ENCODE measurements at regions not wholly inside any gene's neighbourhood (a gene's known extent, or its start where the extent isn't known, plus 50 kb on each side); places are given as distances from the start of the nearest gene placed in this dataset.

- no peaks in the 10 kb centered on the region for H3K36me3 ChIP-seq (ENCODE audit: control insufficient read depth, insufficient read depth, low read length)
- BruUV-seq (replicated peaks), result no TSS peak
- CTCF ChIA-PET, result no interaction called here
- no peak for TF ChIP-seq CTCF (IDR thresholded peaks at IDR 0.05)
- no peak for TF ChIP-seq SIN3A (IDR thresholded peaks at IDR 0.05; ENCODE audit: borderline replicate concordance, insufficient read depth, low read depth, low read length)
- no peak overlapping the region for H3K27ac ChIP-seq (ENCODE audit: low read length)
- no peaks in the 10 kb centered on the region for H3K27me3 ChIP-seq (ENCODE audit: control insufficient read depth, insufficient read depth, low read length)
- no peaks in the 10 kb centered on the region for H3K9me3 ChIP-seq (ENCODE audit: control insufficient read depth, insufficient read depth, low read depth, low read length)
- in situ Hi-C loops (cut with HindIII; ENCODE audit: low pct_unique_long_range_greater_than_20kb, low sequenced_read_pairs) (no loop called here), intact Hi-C loops (cut with micrococcal nuclease; ENCODE audit: unreplicated experiment) (no loop called here)
- POLR2A ChIA-PET, result no interaction called here
- DNase-seq (ENCODE audit: low read depth, low spot score) (no peak), ATAC-seq (no peak)
- H3K4me3 ChIP-seq (ENCODE audit: low read depth in 2 of 2, low read length in 2 of 2), result no peak overlapping the region
- H3K4me1 ChIP-seq (ENCODE audit: control insufficient read depth, insufficient read depth, low read length), result no peaks in the 10 kb centered on the region
Measured at GRCh38 chr10:23777153-23777552, 338.3 kb downstream of the OTUD1 start.

DNA sequence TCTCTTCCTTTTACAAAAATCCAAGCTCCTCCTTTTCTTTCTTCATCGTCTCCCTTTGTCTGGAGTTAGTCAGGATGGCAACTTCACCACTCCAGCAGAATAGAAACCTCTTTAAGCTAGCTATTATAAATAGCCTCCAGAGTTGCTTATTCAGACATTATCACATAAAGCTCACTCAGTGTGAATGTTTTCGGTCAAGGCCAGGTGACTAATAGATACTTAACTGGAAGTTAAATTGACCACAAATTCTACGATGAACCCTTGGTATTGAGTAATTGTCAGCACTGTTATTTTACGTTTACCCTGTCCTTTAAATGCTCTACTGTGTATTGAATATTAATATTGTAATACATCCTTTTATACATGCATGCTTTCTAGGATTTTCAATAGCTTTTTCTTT is 340.4 kb downstream of the OTUD1 start:
- DNase-seq (ENCODE audit: low read depth, low spot score) (no peak), ATAC-seq (no peak)
- ChIA-PET CTCF (interaction anchor here (0.6 kb wide), 1 partner anchor 266 kb away, joined by 3 read pairs; no protein-coding TSS in a partner anchor), POLR2A (no interaction called here)
- intact Hi-C loops (cut with micrococcal nuclease; ENCODE audit: unreplicated experiment), result no loop called here
- no peak overlapping the region for H3K27ac ChIP-seq (ENCODE audit: low read length)
- H3K9me3 ChIP-seq (ENCODE audit: control insufficient read depth, insufficient read depth, low read depth, low read length), result no peaks in the 10 kb centered on the region
- TF ChIP-seq SIN3A (IDR thresholded peaks at IDR 0.05; ENCODE audit: borderline replicate concordance, insufficient read depth, low read depth, low read length), result no peak
- TF ChIP-seq, protein P1, sequence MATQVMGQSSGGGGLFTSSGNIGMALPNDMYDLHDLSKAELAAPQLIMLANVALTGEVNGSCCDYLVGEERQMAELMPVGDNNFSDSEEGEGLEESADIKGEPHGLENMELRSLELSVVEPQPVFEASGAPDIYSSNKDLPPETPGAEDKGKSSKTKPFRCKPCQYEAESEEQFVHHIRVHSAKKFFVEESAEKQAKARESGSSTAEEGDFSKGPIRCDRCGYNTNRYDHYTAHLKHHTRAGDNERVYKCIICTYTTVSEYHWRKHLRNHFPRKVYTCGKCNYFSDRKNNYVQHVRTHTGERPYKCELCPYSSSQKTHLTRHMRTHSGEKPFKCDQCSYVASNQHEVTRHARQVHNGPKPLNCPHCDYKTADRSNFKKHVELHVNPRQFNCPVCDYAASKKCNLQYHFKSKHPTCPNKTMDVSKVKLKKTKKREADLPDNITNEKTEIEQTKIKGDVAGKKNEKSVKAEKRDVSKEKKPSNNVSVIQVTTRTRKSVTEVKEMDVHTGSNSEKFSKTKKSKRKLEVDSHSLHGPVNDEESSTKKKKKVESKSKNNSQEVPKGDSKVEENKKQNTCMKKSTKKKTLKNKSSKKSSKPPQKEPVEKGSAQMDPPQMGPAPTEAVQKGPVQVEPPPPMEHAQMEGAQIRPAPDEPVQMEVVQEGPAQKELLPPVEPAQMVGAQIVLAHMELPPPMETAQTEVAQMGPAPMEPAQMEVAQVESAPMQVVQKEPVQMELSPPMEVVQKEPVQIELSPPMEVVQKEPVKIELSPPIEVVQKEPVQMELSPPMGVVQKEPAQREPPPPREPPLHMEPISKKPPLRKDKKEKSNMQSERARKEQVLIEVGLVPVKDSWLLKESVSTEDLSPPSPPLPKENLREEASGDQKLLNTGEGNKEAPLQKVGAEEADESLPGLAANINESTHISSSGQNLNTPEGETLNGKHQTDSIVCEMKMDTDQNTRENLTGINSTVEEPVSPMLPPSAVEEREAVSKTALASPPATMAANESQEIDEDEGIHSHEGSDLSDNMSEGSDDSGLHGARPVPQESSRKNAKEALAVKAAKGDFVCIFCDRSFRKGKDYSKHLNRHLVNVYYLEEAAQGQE (IDR thresholded peaks at IDR 0.05; ENCODE audit: insufficient read depth in 1 of 2, low read depth in 2 of 2, low read length in 1 of 2), result no peak
- TF ChIP-seq POLR2AphosphoS5 (IDR thresholded peaks at IDR 0.05; ENCODE audit: low read depth, low read length), result no peak
- TF ChIP-seq CTCF (IDR thresholded peaks at IDR 0.05), result no peak
- no peak for TF ChIP-seq TCF7L2 (IDR thresholded peaks at IDR 0.05; ENCODE audit: low read depth, low read length)
- no peaks in the 10 kb centered on the region for H3K36me3 ChIP-seq (ENCODE audit: control insufficient read depth, insufficient read depth, low read length)
- no peaks in the 10 kb centered on the region for H3K4me1 ChIP-seq (ENCODE audit: control insufficient read depth, insufficient read depth, low read length)
- no peaks in the 10 kb centered on the region for H3K27me3 ChIP-seq (ENCODE audit: control insufficient read depth, insufficient read depth, low read length)
- in situ Hi-C loops (cut with HindIII; ENCODE audit: low pct_unique_long_range_greater_than_20kb, low sequenced_read_pairs), result no loop called here
- BruUV-seq (replicated peaks), result no TSS peak
- H3K4me3 ChIP-seq (ENCODE audit: low read depth in 2 of 2, low read length in 2 of 2), result no peak overlapping the region

DNA sequence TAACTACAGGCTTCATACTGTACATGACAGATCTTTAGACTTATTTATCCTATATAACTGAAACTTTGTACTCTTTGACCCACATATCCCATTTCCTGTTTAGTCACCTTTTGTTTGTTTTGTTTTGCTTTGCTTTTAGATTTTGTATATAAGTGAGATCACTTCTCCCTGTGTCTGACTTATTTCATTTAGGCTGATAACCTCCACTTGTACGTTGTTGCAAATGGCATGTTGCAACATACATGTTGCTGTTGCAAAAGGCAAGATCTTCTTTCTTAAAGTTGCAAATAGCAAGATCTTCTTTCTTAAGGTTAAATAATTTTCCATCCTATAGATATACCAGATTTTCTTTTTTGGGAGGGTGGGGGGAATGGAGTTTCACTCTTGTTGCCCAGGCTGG is 341.5 kb downstream of the OTUD1 start:
- Histone ChIP-seq H3K36me3 (ENCODE audit: control insufficient read depth, insufficient read depth, low read length) (no peaks in the 10 kb centered on the region), H3K27me3 (ENCODE audit: control insufficient read depth, insufficient read depth, low read length) (no peaks in the 10 kb centered on the region), H3K9me3 (ENCODE audit: control insufficient read depth, insufficient read depth, low read depth, low read length) (no peaks in the 10 kb centered on the region), H3K27ac (ENCODE audit: low read length) (no peak overlapping the region), H3K4me3 (ENCODE audit: low read depth in 2 of 2, low read length in 2 of 2) (no peak overlapping the region), H3K4me1 (ENCODE audit: control insufficient read depth, insufficient read depth, low read length) (no peaks in the 10 kb centered on the region)
- DNase-seq (ENCODE audit: low read depth, low spot score) (no peak), ATAC-seq (no peak)
- no peak for TF ChIP-seq POLR2AphosphoS5 (IDR thresholded peaks at IDR 0.05; ENCODE audit: low read depth, low read length)
- CTCF ChIA-PET, result no interaction called here
- intact Hi-C loops (cut with micrococcal nuclease; ENCODE audit: unreplicated experiment) (no loop called here), in situ Hi-C loops (cut with HindIII; ENCODE audit: low pct_unique_long_range_greater_than_20kb, low sequenced_read_pairs) (no loop called here)
- BruUV-seq (replicated peaks), result no TSS peak
- POLR2A ChIA-PET, result no interaction called here
